ENCODE measurements at regions not wholly inside any gene's neighbourhood (a gene's known extent, or its start where the extent isn't known, plus 50 kb on each side); places are given as distances from the start of the nearest gene placed in this dataset.

- TF ChIP-seq EZH2phosphoT487 (IDR thresholded peaks at IDR 0.05; ENCODE audit: borderline replicate concordance, low read length) (no peak), CTCF (IDR thresholded peaks at IDR 0.05; ENCODE audit: low read depth, low read length, poor library complexity, severe bottlenecking) (no peak)
- no peaks in the 10 kb centered on the region for H3K4me1 ChIP-seq (ENCODE audit: control insufficient read depth, low read length)
- H3K9me2 ChIP-seq (replicated peaks; ENCODE audit: control insufficient read depth, low read length): no peaks in the 10 kb centered on the region
- H3K9me3 ChIP-seq (ENCODE audit: control insufficient read depth, insufficient read depth, low read length): no peaks in the 10 kb centered on the region
- no peaks in the 10 kb centered on the region for H3K79me2 ChIP-seq (ENCODE audit: control insufficient read depth, low read length)
- no peaks in the 10 kb centered on the region for H4K20me1 ChIP-seq (ENCODE audit: control insufficient read depth, insufficient read depth, low read depth, low read length)
- no peak overlapping the region for H3K27ac ChIP-seq (ENCODE audit: low read depth, low read length)
- H3K4me2 ChIP-seq (ENCODE audit: low read length): no peak overlapping the region
- no peaks in the 10 kb centered on the region for H3K36me3 ChIP-seq (ENCODE audit: control insufficient read depth, low read length)
- H3K4me3 ChIP-seq (ENCODE audit: low read length): no peak overlapping the region
- no peaks in the 10 kb centered on the region for H3F3A ChIP-seq (ENCODE audit: control insufficient read depth, insufficient read depth)
- H3K27me3 ChIP-seq (ENCODE audit: control insufficient read depth, low read length): no peaks in the 10 kb centered on the region
Observed at GRCh38 chr2:128788636-128789220, 470.1 kb upstream of the HS6ST1 start.

GRCh38 chr2:128789221-128789620 is 470.6 kb upstream of the HS6ST1 start:
- Histone ChIP-seq H3K4me2 (ENCODE audit: low read length) (no peak overlapping the region), H3K9me2 (replicated peaks; ENCODE audit: control insufficient read depth, low read length) (no peaks in the 10 kb centered on the region), H3K36me3 (ENCODE audit: control insufficient read depth, low read length) (no peaks in the 10 kb centered on the region), H3F3A (ENCODE audit: control insufficient read depth, insufficient read depth) (no peaks in the 10 kb centered on the region), H3K9me3 (ENCODE audit: control insufficient read depth, insufficient read depth, low read length) (no peaks in the 10 kb centered on the region), H3K79me2 (ENCODE audit: control insufficient read depth, low read length) (no peaks in the 10 kb centered on the region), H4K20me1 (ENCODE audit: control insufficient read depth, insufficient read depth, low read depth, low read length) (no peaks in the 10 kb centered on the region), H3K4me3 (ENCODE audit: low read length) (no peak overlapping the region), H3K27ac (ENCODE audit: low read depth, low read length) (no peak overlapping the region), H3K27me3 (ENCODE audit: control insufficient read depth, low read length) (no peaks in the 10 kb centered on the region), H3K4me1 (ENCODE audit: control insufficient read depth, low read length) (no peaks in the 10 kb centered on the region)
- no peak for TF ChIP-seq EZH2phosphoT487 (IDR thresholded peaks at IDR 0.05; ENCODE audit: borderline replicate concordance, low read length)
- TF ChIP-seq CTCF (IDR thresholded peaks at IDR 0.05; ENCODE audit: low read depth, low read length, poor library complexity, severe bottlenecking): no peak

GRCh38 chr2:128789776-128790455 is 471.2 kb upstream of the HS6ST1 start:
- Histone ChIP-seq H3K4me3 (ENCODE audit: low read length) (no peak overlapping the region), H3K9me3 (ENCODE audit: control insufficient read depth, insufficient read depth, low read length) (no peaks in the 10 kb centered on the region), H3K27ac (ENCODE audit: low read depth, low read length) (no peak overlapping the region), H3K4me2 (ENCODE audit: low read length) (no peak overlapping the region), H3K36me3 (ENCODE audit: control insufficient read depth, low read length) (no peaks in the 10 kb centered on the region), H3K79me2 (ENCODE audit: control insufficient read depth, low read length) (no peaks in the 10 kb centered on the region), H3K27me3 (ENCODE audit: control insufficient read depth, low read length) (no peaks in the 10 kb centered on the region), H3F3A (ENCODE audit: control insufficient read depth, insufficient read depth) (no peaks in the 10 kb centered on the region), H4K20me1 (ENCODE audit: control insufficient read depth, insufficient read depth, low read depth, low read length) (no peaks in the 10 kb centered on the region), H3K9me2 (replicated peaks; ENCODE audit: control insufficient read depth, low read length) (no peaks in the 10 kb centered on the region), H3K4me1 (ENCODE audit: control insufficient read depth, low read length) (no peaks in the 10 kb centered on the region)
- TF ChIP-seq CTCF (IDR thresholded peaks at IDR 0.05; ENCODE audit: low read depth, low read length, poor library complexity, severe bottlenecking): no peak
- no peak for TF ChIP-seq EZH2phosphoT487 (IDR thresholded peaks at IDR 0.05; ENCODE audit: borderline replicate concordance, low read length)

Data from DOHH2 (cell line).